Mesenchymal stem cell (in vitro differentiated cells and primary cell): ENCODE measurements at regions not wholly inside any gene's neighbourhood (a gene's known extent, or its start where the extent isn't known, plus 50 kb on each side); places are given as distances from the start of the nearest gene placed in this dataset.

Source experiments
- DNase-seq: peaks from one replicate; pipeline ENCODE4 v3.0.0-alpha.2; 2013
- H2AFZ ChIP-seq: one replicate; pipeline ENCODE4 v1.6.1; 2013; ENCODE audit warnings: low read depth, mild to moderate bottlenecking, control low read depth, inconsistent platforms, low read length, moderate library complexity
- H2AK5ac ChIP-seq: 2 replicates; pipeline ENCODE4 v1.6.1; 2013; ENCODE audit warnings: low read length, moderate library complexity, mild to moderate bottlenecking, inconsistent platforms; ENCODE audit not compliant: severe bottlenecking
- H2BK120ac ChIP-seq: one replicate; pipeline ENCODE4 v1.6.1; 2013; ENCODE audit warnings: low read depth, mild to moderate bottlenecking, inconsistent platforms, low read length, moderate library complexity
- H2BK12ac ChIP-seq, 2 experiments: one replicate each; pipeline ENCODE4 v1.6.1; 2013; ENCODE audit warnings: inconsistent platforms in 2 of 2, low read length in 2 of 2, mild to moderate bottlenecking in 2 of 2, moderate library complexity in 2 of 2, control low read depth in 1 of 2
- H2BK15ac ChIP-seq: one replicate; pipeline ENCODE4 v1.6.1; 2013; ENCODE audit warnings: mild to moderate bottlenecking, low read depth, inconsistent platforms; ENCODE audit not compliant: poor library complexity, severe bottlenecking
- H2BK5ac ChIP-seq: 2 replicates; pipeline ENCODE4 v1.6.1; 2013; ENCODE audit warnings: low read depth, mild to moderate bottlenecking, low read length, control low read depth, inconsistent platforms; ENCODE audit not compliant: poor library complexity, severe bottlenecking
- H3K14ac ChIP-seq, 2 experiments: one replicate each; pipeline ENCODE4 v1.6.1; 2013; ENCODE audit warnings: inconsistent platforms in 2 of 2, low read length in 2 of 2, control low read depth in 1 of 2, mild to moderate bottlenecking in 1 of 2, moderate library complexity in 1 of 2
- H3K18ac ChIP-seq, 2 experiments: one replicate each; pipeline ENCODE4 v1.6.1; 2013; ENCODE audit warnings: inconsistent platforms in 2 of 2, low read length in 2 of 2, control low read depth in 1 of 2, low read depth in 1 of 2, mild to moderate bottlenecking in 1 of 2
- H3K23ac ChIP-seq, 2 experiments: one replicate each; pipeline ENCODE4 v1.6.1; 2013; ENCODE audit warnings: inconsistent platforms in 2 of 2, low read length in 2 of 2, mild to moderate bottlenecking in 2 of 2, moderate library complexity in 2 of 2, control low read depth in 1 of 2
- H3K27ac ChIP-seq: 2 replicates; pipeline ENCODE4 v1.5.1; 2013; ENCODE audit warnings: mild to moderate bottlenecking, moderate library complexity, low read length, control low read depth, inconsistent platforms; ENCODE audit not compliant: poor library complexity, severe bottlenecking
- H3K27me3 ChIP-seq, 2 experiments: 2 replicates each; pipeline versions ENCODE4 v1.6.1 to v1.7.0; 2013; ENCODE audit warnings: low read length in 2 of 2, mild to moderate bottlenecking in 2 of 2, moderate library complexity in 2 of 2, control low read depth in 1 of 2, inconsistent platforms in 1 of 2; ENCODE audit not compliant: control insufficient read depth in 1 of 2, insufficient read depth in 1 of 2
- H3K36me3 ChIP-seq, 2 experiments: 2 replicates each; pipeline versions ENCODE4 v1.6.1 to v1.7.0; 2013; ENCODE audit warnings: low read length in 2 of 2, control low read depth in 1 of 2, inconsistent platforms in 1 of 2, low read depth in 1 of 2, mild to moderate bottlenecking in 1 of 2; ENCODE audit not compliant: insufficient read depth in 2 of 2, control insufficient read depth in 1 of 2
- H3K4ac ChIP-seq, 2 experiments: one replicate each; pipeline ENCODE4 v1.6.1; 2013; ENCODE audit warnings: inconsistent platforms in 2 of 2, low read length in 2 of 2, mild to moderate bottlenecking in 2 of 2, moderate library complexity in 2 of 2, control low read depth in 1 of 2, low read depth in 1 of 2
- H3K4me1 ChIP-seq: 2 replicates; pipeline ENCODE4 v1.6.1; 2013; ENCODE audit warnings: low read depth, low read length, control low read depth; ENCODE audit not compliant: control insufficient read depth, insufficient read depth
- H3K4me2 ChIP-seq: 2 replicates; pipeline ENCODE4 v1.6.1; 2013; ENCODE audit warnings: low read length, mild to moderate bottlenecking, inconsistent platforms; ENCODE audit not compliant: poor library complexity, severe bottlenecking
- H3K4me3 ChIP-seq, 2 experiments: 2 replicates each; pipeline versions ENCODE4 v1.5.1 to v1.7.0; 2013; ENCODE audit warnings: low read length in 2 of 2, mild to moderate bottlenecking in 2 of 2, control low read depth in 1 of 2, low read depth in 1 of 2; ENCODE audit not compliant: insufficient read depth in 1 of 2
- H3K79me1 ChIP-seq: replicated peaks from 2 replicates; pipeline ENCODE4 v1.6.1; 2013; ENCODE audit warnings: mild to moderate bottlenecking, control low read depth, low read length, inconsistent platforms; ENCODE audit not compliant: poor library complexity, severe bottlenecking
- H3K9ac ChIP-seq: 2 replicates; pipeline ENCODE4 v1.7.0; 2013; ENCODE audit warnings: mild to moderate bottlenecking, low read length, moderate library complexity
- H3K9me3 ChIP-seq: 2 replicates; pipeline ENCODE4 v1.7.0; 2013; ENCODE audit warnings: mild to moderate bottlenecking, low read length; ENCODE audit not compliant: control insufficient read depth
- H4K8ac ChIP-seq: one replicate; pipeline ENCODE4 v1.6.1; 2013; ENCODE audit warnings: inconsistent platforms, mild to moderate bottlenecking, low read length, moderate library complexity
- H4K91ac ChIP-seq: one replicate; pipeline ENCODE4 v1.6.1; 2013; ENCODE audit warnings: mild to moderate bottlenecking, low read length, inconsistent platforms
- WGBS: methylation state at CpG from one replicate; pipeline ENCODE4 v1.1.7; 2013; ENCODE audit warnings: mixed read lengths; 5-methylcytosine and 5-hydroxymethylcytosine counted together

DNA sequence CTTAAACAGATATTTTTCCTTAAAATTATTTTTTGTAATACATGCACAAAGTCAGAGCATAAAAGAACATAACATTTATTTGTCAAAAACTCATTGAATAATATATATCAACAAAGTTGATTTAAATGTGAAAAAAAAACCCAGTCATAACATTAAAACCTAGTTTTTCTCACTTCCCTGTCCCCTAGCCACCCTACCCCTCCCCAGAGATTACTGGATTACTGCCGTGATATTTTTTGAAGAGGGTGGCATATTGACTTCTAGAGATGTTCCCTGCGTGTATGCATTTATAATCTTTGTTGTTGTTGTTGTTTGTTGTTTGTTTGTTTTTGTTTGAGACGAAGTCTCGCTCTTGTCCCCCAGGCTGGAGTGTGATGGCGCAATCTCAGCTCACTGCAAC is 52.4 kb upstream of the ARMC2 start:
- Histone ChIP-seq H2BK120ac (no peak overlapping the region), H2BK12ac (no peak overlapping the region), H3K27me3 (no peaks in the 10 kb centered on the region), H3K27ac (peak overlapping the region; percentile 38), H2BK15ac (no peak overlapping the region), H3K4me2 (no peak overlapping the region), H4K8ac (no peak overlapping the region), H3K9ac (no peak overlapping the region), H2BK5ac (no peak overlapping the region), H3K14ac (no peak overlapping the region), H2AK5ac (no peak overlapping the region), H2AFZ (no peak overlapping the region), H3K4ac (no peak overlapping the region), H3K4me1 (peaks cover 14% of the 10 kb centered on the region), H3K79me1 (no peaks in the 10 kb centered on the region), H3K4me3 (no peak overlapping the region), H3K18ac (no peak overlapping the region), H4K91ac (no peak overlapping the region), H3K36me3 (peaks cover 0 to 3% of the 10 kb centered on the region in 2 experiments), H3K9me3 (no peaks in the 10 kb centered on the region), H3K23ac (no peak overlapping the region)
- WGBS, result 100% methylated on average over 2 of the region's 5 CpGs
- DNase-seq, result no peak

DNA sequence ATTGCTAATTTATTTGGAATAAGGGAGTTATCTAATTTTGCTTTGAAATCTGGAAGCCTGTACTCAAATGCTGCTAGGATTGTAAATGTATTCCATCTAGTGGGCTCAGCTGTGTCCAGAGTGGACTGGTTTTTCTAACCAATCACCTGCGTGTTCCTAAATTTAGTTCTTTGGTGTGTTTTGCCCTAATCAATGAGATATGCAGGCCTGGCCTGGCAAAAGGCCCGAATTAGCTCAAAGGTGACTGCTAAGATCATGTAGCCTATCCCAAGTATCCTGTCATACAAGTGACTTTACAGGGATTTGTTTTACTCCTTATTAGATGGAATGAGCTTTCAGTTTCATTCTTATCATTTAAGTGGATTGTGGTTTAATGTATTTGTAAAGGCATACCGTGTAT is 51.3 kb upstream of the ARMC2 start:
- peak; percentile 17 for DNase-seq
- Histone ChIP-seq H2BK120ac (no peak overlapping the region), H2BK12ac (no peak overlapping the region), H3K27ac (peak overlapping the region; percentile 98), H4K8ac (no peak overlapping the region), H3K18ac (no peak overlapping the region), H3K4me3 (no peak overlapping the region), H3K9ac (no peak overlapping the region), H3K4me2 (no peak overlapping the region), H2BK15ac (no peak overlapping the region), H3K4me1 (peaks cover 14% of the 10 kb centered on the region), H4K91ac (no peak overlapping the region), H3K27me3 (no peaks in the 10 kb centered on the region), H3K79me1 (no peaks in the 10 kb centered on the region), H3K36me3 (peaks cover 0 to 3% of the 10 kb centered on the region in 2 experiments), H3K9me3 (no peaks in the 10 kb centered on the region), H2AFZ (no peak overlapping the region), H3K23ac (no peak overlapping the region), H3K4ac (no peak overlapping the region), H2AK5ac (no peak overlapping the region), H2BK5ac (no peak overlapping the region), H3K14ac (no peak overlapping the region)
- WGBS, result 50% methylated on average over 3 of the region's 3 CpGs

DNA sequence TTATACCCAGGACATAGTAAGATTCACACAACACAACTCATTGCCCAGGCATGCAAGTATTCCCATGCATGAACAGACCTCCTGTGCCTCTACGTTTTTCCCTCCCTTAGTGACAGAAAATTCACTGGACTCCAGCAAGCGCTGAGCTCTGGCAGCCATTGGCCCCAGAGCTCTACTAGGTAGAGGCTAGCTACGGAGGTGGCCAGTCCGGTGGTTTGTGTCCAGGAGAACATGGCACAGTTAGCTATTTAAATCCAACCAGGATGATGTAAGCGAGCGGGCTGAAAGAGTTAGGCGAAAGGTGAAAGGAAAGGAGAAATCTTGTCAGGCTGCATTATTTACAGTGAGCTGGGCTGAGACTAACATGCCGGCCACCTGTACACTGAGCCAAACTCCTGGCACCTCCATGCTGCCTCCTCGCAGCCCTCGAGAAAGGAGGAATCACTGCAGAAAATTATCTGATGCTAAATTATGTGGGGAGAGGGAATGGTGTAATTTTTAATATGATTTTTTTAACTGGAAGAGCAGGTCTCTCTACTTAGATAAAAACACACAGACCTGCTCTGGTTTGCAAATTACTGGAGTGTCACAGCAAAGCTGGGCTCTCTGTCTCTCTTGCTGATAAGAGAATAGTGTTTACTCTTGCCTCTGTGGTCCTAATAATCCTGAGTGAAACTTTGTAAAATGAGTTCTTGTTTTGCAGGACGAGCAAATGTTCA is 50.1 kb upstream of the ARMC2 start:
- H3K9me3 ChIP-seq, result no peaks in the 10 kb centered on the region
- no peak for DNase-seq
- no peak overlapping the region for H3K14ac ChIP-seq
- peak overlapping the region; percentile 2 for H4K8ac ChIP-seq
- H2AFZ ChIP-seq, result no peak overlapping the region
- no peak overlapping the region for H2BK120ac ChIP-seq
- H2BK5ac ChIP-seq, result peak overlapping the region; percentile 94
- no peak overlapping the region for H2BK12ac ChIP-seq
- no peak overlapping the region for H4K91ac ChIP-seq
- H2AK5ac ChIP-seq, result peak overlapping the region; percentile 30
- no peak overlapping the region for H3K4ac ChIP-seq
- H3K23ac ChIP-seq, result no peak overlapping the region
- H2BK15ac ChIP-seq, result no peak overlapping the region
- no peak overlapping the region for H3K9ac ChIP-seq
- 82% methylated on average over 11 of the region's 11 CpGs for WGBS
- H3K79me1 ChIP-seq, result no peaks in the 10 kb centered on the region
- H3K4me1 ChIP-seq, result peaks cover 13% of the 10 kb centered on the region
- H3K18ac ChIP-seq, result no peak overlapping the region
- H3K4me3 ChIP-seq, result no peak overlapping the region
- H3K36me3 ChIP-seq, result peaks cover 0 to 3% of the 10 kb centered on the region in 2 experiments
- H3K27ac ChIP-seq, result peak overlapping the region; percentile 98
- peak overlapping the region; percentile 38 for H3K4me2 ChIP-seq
- H3K27me3 ChIP-seq, result no peaks in the 10 kb centered on the region
